ENCODE measurements at regions not wholly inside any gene's neighbourhood (a gene's known extent, or its start where the extent isn't known, plus 50 kb on each side); places are given as distances from the start of the nearest gene placed in this dataset.

DNA sequence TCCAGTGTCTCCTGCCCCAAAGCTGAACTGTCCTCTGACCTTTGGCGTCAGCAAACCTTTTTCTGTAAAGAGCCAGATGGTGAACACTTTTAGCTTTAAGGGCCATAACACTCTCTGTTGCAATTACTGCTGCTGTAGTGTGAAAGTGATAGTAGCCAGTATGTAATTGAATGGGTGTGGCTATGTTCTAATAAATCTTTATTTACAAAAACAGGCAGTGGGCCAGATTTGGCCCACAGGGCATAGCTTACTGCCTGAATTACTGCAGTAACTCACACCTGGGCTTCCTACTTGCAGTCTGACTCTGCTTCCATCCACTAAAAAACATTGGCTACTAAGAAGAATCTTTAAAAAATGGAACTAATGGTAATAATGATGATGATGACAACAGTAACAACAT, 68.0 kb upstream of the SLC6A11 start:
- no peak for DNase-seq (ENCODE audit: low spot score)
- intact Hi-C loops (cut with DNase I), result no loop called here

DNA sequence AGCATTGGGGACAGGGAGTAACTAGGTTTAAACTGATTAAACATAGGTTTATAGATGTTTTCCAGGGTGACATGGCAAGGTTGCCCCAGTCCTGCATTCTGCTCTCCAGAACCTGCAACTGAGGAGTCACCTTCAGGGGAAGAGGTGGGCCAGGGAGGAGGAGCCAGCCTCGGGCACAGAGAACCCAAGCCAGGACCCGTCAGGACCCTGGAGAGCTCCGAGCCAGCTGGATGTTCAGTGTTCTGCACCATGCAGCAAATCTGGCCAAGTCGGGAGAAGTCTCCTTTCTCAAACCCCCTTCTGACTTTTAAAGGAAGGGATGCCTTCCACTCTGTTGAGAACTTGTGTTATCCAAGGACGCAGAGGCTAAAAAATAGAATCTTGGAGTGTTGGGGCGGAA, 62.1 kb upstream of the SLC6A11 start:
- intact Hi-C loops (cut with DNase I), result no loop called here
- no peak for DNase-seq (ENCODE audit: low spot score)

DNA sequence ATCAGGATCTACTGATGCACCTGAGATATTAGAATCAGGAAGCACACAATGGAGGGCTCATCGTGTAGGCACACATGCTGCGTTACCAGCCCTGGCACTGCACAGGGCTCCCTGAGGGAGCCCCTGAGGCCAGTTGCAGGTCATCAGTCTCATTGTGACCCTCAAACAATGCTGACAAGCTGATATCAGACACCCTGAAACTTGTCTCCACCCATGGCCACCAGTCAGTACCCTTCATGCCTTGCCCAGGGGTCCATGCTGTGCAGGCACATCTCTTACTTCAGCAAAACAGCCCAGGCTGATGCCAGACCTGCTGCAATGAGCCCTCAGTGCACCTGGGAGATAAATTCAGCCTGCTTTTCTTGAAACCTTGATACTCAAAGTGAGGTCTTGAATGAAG, 59.5 kb upstream of the SLC6A11 start:
- DNase-seq (ENCODE audit: low spot score), result no peak
- intact Hi-C loops (cut with DNase I), result loop anchor here (5.0 kb wide), 2 partner anchors 126 to 191 kb away; no protein-coding TSS in a partner anchor

DNA sequence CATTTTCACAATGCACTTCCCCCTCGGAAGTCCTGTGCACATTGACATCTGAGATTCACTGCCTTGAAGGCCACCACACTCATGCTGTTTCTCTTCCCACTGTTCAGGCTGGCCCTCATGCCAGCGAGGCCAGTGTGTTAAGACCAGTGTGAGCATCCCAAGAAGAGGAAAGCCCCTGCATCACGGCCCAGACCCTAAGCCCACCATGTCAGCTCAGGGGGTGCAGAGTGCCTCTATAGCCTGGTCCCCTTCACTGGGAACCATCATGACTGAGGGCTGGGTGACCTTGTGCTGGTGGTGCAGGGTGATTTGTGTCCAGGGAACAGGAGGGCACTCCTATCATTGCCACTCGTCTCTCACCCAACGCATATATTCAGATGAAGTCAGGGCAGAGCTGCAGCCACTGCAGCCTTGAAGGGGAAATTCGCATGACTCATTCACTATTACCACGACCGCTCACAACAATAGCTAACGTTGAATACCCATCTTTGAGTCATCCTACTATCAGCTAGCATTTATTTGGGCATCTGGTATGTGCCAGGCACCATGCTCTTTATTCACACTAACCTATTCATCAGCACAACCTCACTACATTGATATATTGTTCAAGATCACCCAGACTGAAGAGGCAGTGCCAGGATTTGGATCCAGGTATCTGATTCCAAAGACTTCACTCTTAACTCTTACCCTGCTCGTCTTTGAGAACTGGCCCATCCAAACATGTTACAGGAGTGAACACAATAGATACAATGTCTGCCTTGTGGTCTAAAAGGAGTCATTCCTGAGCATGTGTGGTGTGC, 58.8 kb upstream of the SLC6A11 start:
- DNase-seq (ENCODE audit: low spot score), result no peak
- intact Hi-C loops (cut with DNase I), result loop anchor here (5.0 kb wide), 2 partner anchors 125 to 190 kb away; no protein-coding TSS in a partner anchor

DNA sequence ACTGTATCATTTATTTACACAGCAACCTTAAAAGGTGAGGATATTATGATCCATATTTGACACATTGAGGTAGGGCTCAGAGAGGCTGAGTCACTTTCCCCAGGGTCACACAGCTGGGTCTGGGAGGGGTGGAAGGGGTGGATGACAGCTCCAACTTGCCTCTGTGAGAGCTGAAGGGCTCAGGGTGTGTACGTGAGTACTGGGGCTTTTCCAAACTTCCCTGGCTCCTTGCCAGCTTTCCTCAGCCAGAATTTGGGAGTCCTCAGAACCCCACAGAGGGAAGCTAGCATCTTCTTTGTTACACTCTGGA, 58.3 kb upstream of the SLC6A11 start:
- DNase-seq (ENCODE audit: low spot score), result no peak
- intact Hi-C loops (cut with DNase I), result loop anchor here (2.0 to 5.0 kb wide), 3 partner anchors 125 to 301 kb away; no protein-coding TSS in a partner anchor

DNA sequence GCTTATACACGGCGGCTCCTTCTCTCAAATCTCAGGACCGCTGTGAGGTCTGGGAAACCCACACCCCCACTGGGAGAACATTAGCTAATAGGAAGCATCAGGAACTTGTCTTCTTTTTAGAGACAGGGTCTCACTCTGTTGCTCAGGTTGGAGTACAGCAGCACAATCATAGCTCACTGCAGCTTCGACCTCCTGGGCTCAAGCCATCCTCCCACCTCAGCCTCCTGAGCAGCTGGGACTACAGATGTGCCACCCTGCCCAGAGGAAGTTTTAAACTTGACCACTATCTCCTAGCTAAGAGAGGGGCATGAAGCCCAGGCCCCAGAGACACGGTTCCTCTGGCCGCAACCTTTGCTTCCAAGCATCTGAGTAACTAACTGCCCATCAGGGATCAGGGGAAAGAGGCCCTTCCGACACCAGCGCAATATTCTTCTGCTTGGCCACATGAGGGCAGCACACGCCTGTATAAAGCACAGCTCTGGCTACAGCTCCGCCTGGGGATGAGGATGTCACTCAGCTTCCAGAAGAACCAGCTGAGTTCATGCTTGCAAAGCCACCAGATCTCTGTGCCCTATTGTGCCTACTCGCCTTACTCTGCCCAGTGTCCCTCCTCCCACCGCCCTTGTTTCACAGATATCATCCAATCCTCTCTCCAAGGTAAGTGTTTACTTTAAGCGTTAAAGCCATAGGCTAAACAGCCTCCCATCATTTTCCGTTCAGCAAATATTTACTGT, 57.6 kb upstream of the SLC6A11 start:
- intact Hi-C loops (cut with DNase I), result loop anchor here (2.0 to 5.0 kb wide), 3 partner anchors 124 to 300 kb away; no protein-coding TSS in a partner anchor
- no peak for DNase-seq (ENCODE audit: low spot score)

DNA sequence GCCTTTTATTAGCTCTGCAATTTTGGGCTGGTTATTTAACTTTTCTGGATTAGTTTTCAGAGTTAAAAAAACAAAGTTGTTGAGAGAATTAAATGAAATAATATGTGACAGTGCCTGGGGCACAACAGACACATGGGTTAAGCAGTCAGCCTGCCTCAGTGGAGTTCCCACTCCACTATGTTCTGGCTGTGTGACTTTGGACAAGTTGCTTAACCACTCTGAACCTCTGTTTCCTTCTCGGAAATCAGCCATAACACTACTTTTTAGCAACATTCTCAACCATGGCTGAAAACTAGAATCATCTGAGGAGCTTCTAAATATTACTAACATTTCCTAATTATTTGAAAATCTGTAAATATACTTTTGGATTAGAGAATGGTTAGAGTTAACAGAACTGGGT, 56.5 kb upstream of the SLC6A11 start:
- DNase-seq (ENCODE audit: low spot score), result no peak
- intact Hi-C loops (cut with DNase I), result loop anchor here (2.0 to 5.0 kb wide), 3 partner anchors 123 to 299 kb away; no protein-coding TSS in a partner anchor

DNA sequence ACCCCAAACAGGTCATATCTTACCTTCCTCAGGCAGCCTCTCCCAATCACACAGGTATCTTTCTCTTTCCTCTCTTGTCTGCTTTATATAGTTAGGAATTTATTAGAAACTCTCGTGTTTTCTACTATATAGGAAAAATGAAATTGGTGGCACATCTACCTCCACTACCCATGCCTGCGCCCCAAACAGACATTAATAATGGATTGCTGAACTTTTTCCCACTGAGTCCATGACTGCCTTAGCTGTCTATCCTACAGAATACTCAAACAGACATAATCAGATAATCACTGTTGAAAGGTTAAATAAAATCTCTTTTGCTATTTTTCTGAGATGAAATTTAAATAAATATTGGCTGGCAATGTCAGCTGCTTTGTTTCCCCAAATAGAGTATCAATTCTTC, 55.8 kb upstream of the SLC6A11 start:
- DNase-seq (ENCODE audit: low spot score), result no peak
- intact Hi-C loops (cut with DNase I), result no loop called here

DNA sequence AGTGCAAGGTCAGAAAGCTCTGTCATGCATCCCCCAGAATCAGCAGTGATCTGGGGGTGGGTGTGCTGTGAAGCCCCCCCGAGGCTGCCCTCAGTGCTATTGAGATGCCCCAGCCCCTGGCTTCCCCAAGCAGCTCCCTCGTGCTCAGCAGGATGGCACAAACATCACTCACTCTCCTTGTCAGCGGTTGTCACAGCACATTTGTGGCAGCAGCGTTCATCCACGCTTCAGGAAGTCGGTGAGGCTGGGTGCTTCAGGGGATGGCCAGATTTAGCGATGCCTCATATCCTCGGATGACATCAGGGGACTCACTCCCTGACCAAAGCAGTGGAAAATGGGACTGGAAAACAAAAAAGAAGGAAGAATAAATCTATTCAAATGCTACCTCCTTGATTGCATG, 54.4 kb upstream of the SLC6A11 start:
- DNase-seq (ENCODE audit: low spot score), result no peak
- intact Hi-C loops (cut with DNase I), result no loop called here

DNA sequence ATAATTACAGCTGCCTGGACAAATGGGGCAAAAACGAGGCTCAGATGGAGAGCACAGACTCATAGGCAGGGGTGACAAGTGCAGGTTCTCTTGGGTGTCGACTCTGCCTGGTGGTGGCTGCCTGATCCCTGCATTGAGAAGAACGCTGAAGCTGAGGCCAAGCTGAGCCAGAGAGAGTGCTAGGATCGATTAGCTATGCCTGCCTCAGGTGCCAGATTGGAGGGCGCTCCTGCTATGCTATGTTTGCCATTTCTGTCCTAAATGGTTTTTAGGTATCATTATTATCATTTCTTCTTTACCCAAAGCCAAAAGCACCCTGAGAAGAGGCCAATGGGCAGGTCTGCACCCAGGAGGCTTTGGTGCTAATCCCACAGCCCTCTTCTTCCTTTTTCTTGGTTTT, 53.9 kb upstream of the SLC6A11 start:
- no peak for DNase-seq (ENCODE audit: low spot score)
- intact Hi-C loops (cut with DNase I), result no loop called here

DNA sequence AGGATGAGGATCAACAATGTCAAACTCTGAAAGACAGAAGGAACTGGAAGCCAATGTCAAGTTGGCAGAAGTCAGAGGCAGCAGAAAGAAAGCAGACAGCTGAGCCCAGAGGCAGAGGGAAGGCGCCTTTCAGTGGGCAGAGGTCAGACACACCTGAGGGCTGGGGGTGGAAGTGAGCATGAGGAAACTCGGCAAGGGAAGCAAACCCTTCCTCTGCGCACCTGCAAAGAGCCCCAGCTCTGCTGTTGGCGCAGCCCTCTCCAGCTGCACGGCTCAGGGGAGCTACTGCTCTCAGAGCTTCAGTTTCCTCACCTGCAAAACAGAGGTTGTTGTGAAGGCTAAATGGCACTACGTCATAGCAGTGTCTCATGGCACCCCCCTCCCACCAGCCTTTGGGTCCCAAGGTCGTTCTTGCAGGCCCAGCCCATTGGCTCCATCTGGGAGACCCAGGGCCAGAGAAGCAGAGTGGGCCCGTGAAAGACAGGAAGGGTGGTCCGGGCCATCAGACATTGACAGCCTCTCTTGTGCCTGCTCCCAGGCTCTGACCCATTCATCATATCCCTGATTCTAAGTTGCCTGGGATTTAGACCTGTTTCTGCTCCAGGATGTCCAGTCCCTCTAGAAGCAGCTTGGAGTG, 53.3 kb upstream of the SLC6A11 start:
- intact Hi-C loops (cut with DNase I), result no loop called here

DNA sequence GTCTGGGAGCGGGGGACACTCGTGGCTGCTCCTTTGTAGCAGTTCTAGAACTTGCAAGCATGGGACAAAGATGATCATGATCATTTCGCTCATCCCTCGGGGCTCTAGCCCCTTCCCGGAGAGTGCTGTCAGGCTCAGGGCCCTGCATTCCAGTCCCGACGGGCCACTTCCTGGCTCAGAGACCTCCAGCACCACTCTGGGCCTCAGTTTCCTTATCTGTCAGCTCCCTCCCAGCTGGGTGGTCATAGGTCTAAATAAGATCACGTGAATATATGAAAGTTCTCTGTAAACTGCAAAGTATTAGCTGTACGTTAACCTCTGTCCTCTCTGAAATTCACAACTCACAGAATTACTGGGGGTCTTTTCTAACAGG, 52.8 kb upstream of the SLC6A11 start:
- no peak for DNase-seq (ENCODE audit: low spot score)
- intact Hi-C loops (cut with DNase I), result no loop called here

More for the DNA sequence above, 53.3 kb upstream of the SLC6A11 start:
- DNase-seq (ENCODE audit: low spot score), result no peak

DNA sequence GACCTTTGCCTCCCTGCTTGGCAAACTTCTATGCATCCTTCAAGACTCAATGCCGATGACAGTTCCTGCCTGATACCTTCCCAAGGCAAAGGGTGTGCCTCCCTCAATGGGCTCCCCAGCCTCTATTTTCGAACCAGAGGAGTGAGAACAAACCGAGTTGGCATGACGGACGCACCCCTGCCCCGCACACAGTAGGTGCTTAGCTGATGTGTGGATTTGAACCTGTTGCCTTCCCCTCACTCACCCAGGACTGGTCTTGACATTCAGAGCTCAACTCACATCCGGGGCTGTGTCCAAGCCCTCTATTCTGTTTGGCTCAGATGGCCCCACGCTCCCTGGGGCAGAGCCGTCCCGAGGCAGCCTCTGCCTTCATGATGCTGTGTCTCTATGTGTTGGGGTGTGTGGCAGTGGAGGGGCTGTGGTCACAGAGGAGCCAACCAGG, 52.2 kb upstream of the SLC6A11 start:
- no peak for DNase-seq (ENCODE audit: low spot score)
- intact Hi-C loops (cut with DNase I), result no loop called here

DNA sequence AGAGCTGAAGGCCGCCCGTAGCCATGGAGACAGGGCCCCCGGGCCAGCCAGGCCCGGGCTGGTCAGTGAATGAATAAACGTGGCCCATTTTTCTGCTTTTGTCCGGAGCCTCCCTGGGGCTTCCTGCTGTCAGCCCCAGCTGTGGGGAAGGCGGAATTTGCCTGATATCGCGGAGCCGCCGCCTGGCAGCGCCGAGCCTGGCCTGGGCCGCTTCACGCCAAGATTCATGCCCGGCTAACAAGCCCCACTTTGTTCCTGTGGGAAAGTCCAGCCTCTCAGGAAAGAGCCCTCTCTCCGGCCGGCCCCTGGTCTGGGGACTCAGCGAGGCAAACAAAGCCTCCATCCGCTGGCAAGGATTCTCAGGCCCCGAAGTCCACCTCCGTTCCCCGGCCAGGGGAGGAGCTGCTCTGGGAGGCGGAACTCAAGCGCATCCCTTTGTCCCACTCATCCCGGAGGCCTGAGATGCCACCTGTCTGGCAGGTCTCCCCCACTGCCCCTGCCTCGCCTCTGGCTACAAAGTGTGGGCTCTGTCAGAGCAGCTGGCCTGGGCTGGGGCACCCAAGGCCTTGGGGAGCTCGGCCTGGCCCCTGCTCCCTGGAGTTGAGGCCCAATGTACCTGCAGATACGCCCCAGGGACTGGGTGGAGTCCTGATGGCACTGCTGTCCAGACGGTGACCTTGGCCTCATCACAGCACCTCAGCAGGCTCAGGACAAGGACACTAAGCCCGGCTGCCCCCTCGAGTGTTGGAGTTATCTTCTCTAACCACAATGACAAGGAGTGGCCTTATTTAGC, 51.6 kb upstream of the SLC6A11 start:
- intact Hi-C loops (cut with DNase I), result no loop called here
- DNase-seq (ENCODE audit: low spot score), result no peak

DNA sequence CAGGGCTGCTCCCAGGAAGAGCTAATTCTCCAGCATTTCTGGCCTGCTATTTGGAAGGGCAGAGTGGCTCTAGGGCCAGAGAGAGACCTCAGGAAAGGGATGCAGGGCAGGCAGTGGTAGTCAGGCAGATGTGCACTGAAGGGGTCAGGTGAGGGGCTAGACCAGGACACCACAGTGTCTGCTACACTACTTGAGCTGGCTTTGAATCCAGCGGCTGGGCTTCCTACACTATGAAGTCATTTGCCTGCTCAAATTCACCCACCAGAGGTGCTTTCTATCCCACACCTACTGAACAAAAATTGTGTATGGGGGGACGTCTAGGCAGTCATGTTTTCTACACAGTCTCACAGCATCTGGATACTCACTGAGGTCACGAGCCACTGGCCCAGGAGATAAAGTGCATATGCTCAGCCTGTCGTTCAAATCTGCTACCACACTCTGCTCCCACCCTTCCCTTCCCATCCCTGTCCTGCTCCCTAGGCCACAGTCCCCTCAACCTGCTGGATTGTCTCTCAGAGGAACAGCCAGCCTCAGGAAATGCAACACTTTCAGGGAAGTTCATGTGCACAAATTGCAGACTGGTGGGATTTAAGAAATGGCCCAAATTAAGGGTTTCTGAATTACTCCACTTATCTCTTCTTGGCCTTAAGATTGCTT, 49.9 kb upstream of the SLC6A11 start:
- no peak for DNase-seq (ENCODE audit: low spot score)
- intact Hi-C loops (cut with DNase I), result no loop called here

All from cardiac septum (tissue), 1 donor.